Astrocyte (in vitro differentiated cells and primary cell): ENCODE measurements at regions not wholly inside any gene's neighbourhood (a gene's known extent, or its start where the extent isn't known, plus 50 kb on each side); places are given as distances from the start of the nearest gene placed in this dataset.

Source experiments
- DNase-seq: peaks from one replicate; pipeline ENCODE4 v3.0.0-alpha.2; 2010; ENCODE audit warnings: low read depth
- FAIRE-seq: peaks from 2 replicates; lab custom pipeline; 2011; peaks lifted over from hg19 to GRCh38; lab: Jason Lieb, UNC
- H2AFZ ChIP-seq: 2 replicates; pipeline ENCODE4 v1.6.0; 2012; ENCODE audit warnings: low read depth, low read length, inconsistent platforms
- H3K27ac ChIP-seq: 2 replicates; pipeline ENCODE4 v1.5.1; 2011; ENCODE audit warnings: low read depth, low read length, inconsistent platforms
- H3K27me3 ChIP-seq: 2 replicates; pipeline ENCODE4 v1.6.0; 2011; ENCODE audit warnings: low read length, inconsistent platforms; ENCODE audit not compliant: insufficient read depth
- H3K36me3 ChIP-seq: 2 replicates; pipeline ENCODE4 v1.5.1; 2011; ENCODE audit warnings: low read length, inconsistent platforms; ENCODE audit not compliant: insufficient read depth
- H3K4me1 ChIP-seq: 2 replicates; pipeline ENCODE4 v1.5.1; 2011; ENCODE audit warnings: low read length, inconsistent platforms; ENCODE audit not compliant: insufficient read depth
- H3K4me2 ChIP-seq: 2 replicates; pipeline ENCODE4 v1.6.0; 2012; ENCODE audit warnings: low read length, inconsistent platforms
- H3K4me3 ChIP-seq: 2 replicates; pipeline ENCODE4 v1.5.1; 2011; ENCODE audit warnings: low read depth, mild to moderate bottlenecking, low read length, inconsistent platforms; ENCODE audit not compliant: insufficient read depth
- H3K79me2 ChIP-seq: 2 replicates; pipeline ENCODE4 v1.6.0; 2012; ENCODE audit warnings: mild to moderate bottlenecking, low read length, inconsistent platforms; ENCODE audit not compliant: insufficient read depth
- H3K9ac ChIP-seq: 2 replicates; pipeline ENCODE4 v1.6.0; 2012; ENCODE audit warnings: mild to moderate bottlenecking, low read length, inconsistent platforms
- H3K9me3 ChIP-seq: 2 replicates; pipeline ENCODE4 v1.5.1; 2012; ENCODE audit warnings: low read depth, mild to moderate bottlenecking, low read length, inconsistent platforms; ENCODE audit not compliant: insufficient read depth
- H4K20me1 ChIP-seq: 2 replicates; pipeline ENCODE4 v1.6.0; 2012; ENCODE audit warnings: low read length, inconsistent platforms; ENCODE audit not compliant: insufficient read depth
- H3K27ac Mint-ChIP-seq: one replicate; pipeline ENCODE4 v1.8.0; 2021; ENCODE audit warnings: mild to moderate bottlenecking, mixed read lengths; ENCODE audit not compliant: unreplicated experiment
- H3K27me3 Mint-ChIP-seq: one replicate; pipeline ENCODE4 v1.8.0; 2021; ENCODE audit warnings: low read depth, mixed read lengths; ENCODE audit not compliant: unreplicated experiment
- H3K36me3 Mint-ChIP-seq: one replicate; pipeline ENCODE4 v1.8.0; 2021; ENCODE audit warnings: low read depth, mixed read lengths; ENCODE audit not compliant: unreplicated experiment
- H3K4me1 Mint-ChIP-seq: one replicate; pipeline ENCODE4 v1.8.0; 2021; ENCODE audit warnings: low read depth, mixed read lengths; ENCODE audit not compliant: unreplicated experiment
- H3K4me3 Mint-ChIP-seq: one replicate; pipeline ENCODE4 v1.8.0; 2021; ENCODE audit warnings: mild to moderate bottlenecking, moderate library complexity, mixed read lengths; ENCODE audit not compliant: unreplicated experiment
- H3K9me3 Mint-ChIP-seq: one replicate; pipeline ENCODE4 v1.8.0; 2021; ENCODE audit warnings: mild to moderate bottlenecking, mixed read lengths; ENCODE audit not compliant: unreplicated experiment
- EZH2 ChIP-seq: IDR thresholded peaks from 2 replicates; pipeline ENCODE4 v1.6.1; 2012; ENCODE audit warnings: mild to moderate bottlenecking, low read length, inconsistent platforms; ENCODE audit not compliant: insufficient read depth
- TF ChIP-seq, protein P1 (sequence below): IDR thresholded peaks from 2 replicates; pipeline ENCODE4 v1.5.1; 2011; ENCODE audit warnings: low read depth, mild to moderate bottlenecking, inconsistent platforms, low read length, moderate library complexity; ENCODE audit not compliant: insufficient read depth

DNA sequence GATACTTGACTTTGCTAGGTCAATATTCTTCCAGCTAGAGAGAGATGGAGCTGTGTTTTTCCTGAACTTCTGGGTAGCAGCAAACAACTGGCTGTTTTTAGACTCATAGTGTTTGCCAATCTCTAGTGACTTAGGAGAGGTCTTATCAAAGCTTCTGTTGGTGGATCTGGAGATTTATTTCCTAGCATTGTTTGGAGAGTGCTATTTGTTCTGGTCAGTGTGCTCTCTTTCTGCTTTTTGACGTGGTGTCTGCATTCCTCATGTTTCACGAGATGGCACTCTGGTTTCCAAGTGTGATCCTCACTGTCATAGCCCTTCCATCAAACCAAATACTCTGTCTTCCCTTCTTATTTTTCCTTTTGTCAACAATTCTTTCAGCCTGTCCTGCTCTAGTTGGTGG lies 88.6 kb upstream of the DAZL start:
- Mint-ChIP-seq H3K27me3 (no peaks in the 10 kb centered on the region), H3K9me3 (no peaks in the 10 kb centered on the region), H3K36me3 (no peaks in the 10 kb centered on the region), H3K4me1 (no peaks in the 10 kb centered on the region), H3K27ac (no peak overlapping the region), H3K4me3 (no peak overlapping the region)
- H3K4me3 ChIP-seq = no peak overlapping the region
- FAIRE-seq = no peak
- TF ChIP-seq, protein P1, sequence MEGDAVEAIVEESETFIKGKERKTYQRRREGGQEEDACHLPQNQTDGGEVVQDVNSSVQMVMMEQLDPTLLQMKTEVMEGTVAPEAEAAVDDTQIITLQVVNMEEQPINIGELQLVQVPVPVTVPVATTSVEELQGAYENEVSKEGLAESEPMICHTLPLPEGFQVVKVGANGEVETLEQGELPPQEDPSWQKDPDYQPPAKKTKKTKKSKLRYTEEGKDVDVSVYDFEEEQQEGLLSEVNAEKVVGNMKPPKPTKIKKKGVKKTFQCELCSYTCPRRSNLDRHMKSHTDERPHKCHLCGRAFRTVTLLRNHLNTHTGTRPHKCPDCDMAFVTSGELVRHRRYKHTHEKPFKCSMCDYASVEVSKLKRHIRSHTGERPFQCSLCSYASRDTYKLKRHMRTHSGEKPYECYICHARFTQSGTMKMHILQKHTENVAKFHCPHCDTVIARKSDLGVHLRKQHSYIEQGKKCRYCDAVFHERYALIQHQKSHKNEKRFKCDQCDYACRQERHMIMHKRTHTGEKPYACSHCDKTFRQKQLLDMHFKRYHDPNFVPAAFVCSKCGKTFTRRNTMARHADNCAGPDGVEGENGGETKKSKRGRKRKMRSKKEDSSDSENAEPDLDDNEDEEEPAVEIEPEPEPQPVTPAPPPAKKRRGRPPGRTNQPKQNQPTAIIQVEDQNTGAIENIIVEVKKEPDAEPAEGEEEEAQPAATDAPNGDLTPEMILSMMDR = no peak
- no peak for TF ChIP-seq EZH2
- no peaks in the 10 kb centered on the region for H3K4me1 ChIP-seq
- H3K27ac ChIP-seq = no peak overlapping the region
- DNase-seq = no peak
- H3K27me3 ChIP-seq = no peaks in the 10 kb centered on the region
- H2AFZ ChIP-seq = no peak overlapping the region
- no peaks in the 10 kb centered on the region for H4K20me1 ChIP-seq
- H3K9ac ChIP-seq = no peak overlapping the region
- no peaks in the 10 kb centered on the region for H3K79me2 ChIP-seq
- no peaks in the 10 kb centered on the region for H3K36me3 ChIP-seq
- no peaks in the 10 kb centered on the region for H3K9me3 ChIP-seq
- H3K4me2 ChIP-seq = no peak overlapping the region

DNA sequence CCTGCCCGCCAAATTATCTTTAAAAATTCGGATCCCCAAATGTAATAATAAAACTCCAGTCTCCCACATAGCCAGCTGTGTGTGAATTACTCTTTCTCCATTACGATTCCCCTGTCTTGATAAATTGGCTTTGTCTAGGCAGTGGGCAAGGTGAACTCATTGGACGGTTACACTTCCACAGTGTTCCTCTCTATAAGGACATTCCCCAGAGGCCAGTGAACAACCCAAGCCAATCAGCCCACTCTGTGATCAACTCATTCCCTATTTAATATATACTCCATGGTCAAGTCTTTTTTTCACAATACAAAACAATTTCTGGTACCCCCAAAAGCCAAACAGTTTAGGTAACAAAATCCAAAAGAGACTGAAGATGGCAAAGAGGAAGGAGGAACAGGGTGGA lies 90.5 kb upstream of the DAZL start:
- H3K27me3 Mint-ChIP-seq = no peaks in the 10 kb centered on the region
- Histone ChIP-seq H3K4me2 (no peak overlapping the region), H3K4me3 (no peak overlapping the region), H3K9me3 (no peaks in the 10 kb centered on the region), H3K79me2 (no peaks in the 10 kb centered on the region), H3K27ac (no peak overlapping the region), H2AFZ (no peak overlapping the region), H3K36me3 (no peaks in the 10 kb centered on the region), H3K4me1 (no peaks in the 10 kb centered on the region), H3K9ac (no peak overlapping the region), H3K27me3 (no peaks in the 10 kb centered on the region), H4K20me1 (no peaks in the 10 kb centered on the region)
- FAIRE-seq (no peak), DNase-seq (no peak)
- H3K36me3 Mint-ChIP-seq = no peaks in the 10 kb centered on the region
- no peaks in the 10 kb centered on the region for H3K4me1 Mint-ChIP-seq
- no peak overlapping the region for H3K27ac Mint-ChIP-seq
- H3K4me3 Mint-ChIP-seq = no peak overlapping the region
- TF ChIP-seq EZH2 = no peak
- TF ChIP-seq, protein P1 = no peak
- no peaks in the 10 kb centered on the region for H3K9me3 Mint-ChIP-seq

DNA sequence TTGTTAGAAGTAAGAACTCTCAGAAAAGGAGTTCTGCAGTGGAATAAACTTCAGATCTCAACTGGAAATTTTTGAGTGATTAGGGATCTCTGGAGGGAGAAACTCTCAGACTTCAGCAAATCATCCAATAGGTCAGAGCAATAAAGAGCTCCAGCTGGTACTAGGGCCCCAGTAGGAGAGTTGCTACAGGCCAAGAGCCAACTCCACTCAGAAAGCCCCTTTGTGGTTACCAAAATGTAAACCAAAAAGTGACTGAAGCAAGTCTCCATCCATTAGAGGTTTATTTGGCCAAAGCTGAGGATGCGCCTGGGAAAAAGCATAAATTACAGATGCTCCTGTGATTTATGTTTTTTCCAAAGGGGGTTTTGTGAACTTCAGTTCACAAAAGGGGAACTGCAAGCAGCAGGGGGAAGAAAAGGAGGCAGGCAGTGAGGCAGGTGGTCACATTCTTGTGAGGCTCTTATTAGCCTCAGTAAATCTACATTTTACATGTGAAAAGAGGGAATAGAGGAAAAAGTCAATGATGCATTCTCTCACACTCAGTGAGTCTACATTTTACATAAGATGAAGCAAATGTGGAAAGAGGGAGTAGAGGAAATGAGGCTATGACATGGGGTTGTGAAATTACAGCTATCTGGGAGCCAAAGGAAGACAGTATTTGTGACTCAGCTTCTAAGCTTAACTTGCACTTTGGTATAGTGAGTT lies 92.4 kb upstream of the DAZL start:
- H3K36me3 ChIP-seq = no peaks in the 10 kb centered on the region
- no peak overlapping the region for H2AFZ ChIP-seq
- Mint-ChIP-seq H3K36me3 (no peaks in the 10 kb centered on the region), H3K4me3 (no peak overlapping the region), H3K9me3 (no peaks in the 10 kb centered on the region), H3K4me1 (no peaks in the 10 kb centered on the region), H3K27me3 (no peaks in the 10 kb centered on the region), H3K27ac (no peak overlapping the region)
- H3K9me3 ChIP-seq = no peaks in the 10 kb centered on the region
- H3K79me2 ChIP-seq = no peaks in the 10 kb centered on the region
- TF ChIP-seq, protein P1 = no peak
- TF ChIP-seq EZH2 = no peak
- FAIRE-seq (peak; percentile 20), DNase-seq (no peak)
- no peak overlapping the region for H3K27ac ChIP-seq
- H3K4me2 ChIP-seq = no peak overlapping the region
- no peaks in the 10 kb centered on the region for H3K27me3 ChIP-seq
- no peak overlapping the region for H3K4me3 ChIP-seq
- H3K9ac ChIP-seq = no peak overlapping the region
- H4K20me1 ChIP-seq = no peaks in the 10 kb centered on the region
- H3K4me1 ChIP-seq = no peaks in the 10 kb centered on the region
